Inferior parietal cortex (tissue), 1 donor: ENCODE measurements at regions not wholly inside any gene's neighbourhood (a gene's known extent, or its start where the extent isn't known, plus 50 kb on each side); places are given as distances from the start of the nearest gene placed in this dataset.
"Not testable (repeated sequence)": the region's sequence is repeated elsewhere in the genome, so short reads cannot be mapped to it uniquely, and the experiment has no call there.

ENCODE experiments used
- DNase-seq: peaks from one replicate; pipeline ENCODE4 v3.0.0-alpha.2; 2016; ENCODE audit errors: extremely low spot score

DNA sequence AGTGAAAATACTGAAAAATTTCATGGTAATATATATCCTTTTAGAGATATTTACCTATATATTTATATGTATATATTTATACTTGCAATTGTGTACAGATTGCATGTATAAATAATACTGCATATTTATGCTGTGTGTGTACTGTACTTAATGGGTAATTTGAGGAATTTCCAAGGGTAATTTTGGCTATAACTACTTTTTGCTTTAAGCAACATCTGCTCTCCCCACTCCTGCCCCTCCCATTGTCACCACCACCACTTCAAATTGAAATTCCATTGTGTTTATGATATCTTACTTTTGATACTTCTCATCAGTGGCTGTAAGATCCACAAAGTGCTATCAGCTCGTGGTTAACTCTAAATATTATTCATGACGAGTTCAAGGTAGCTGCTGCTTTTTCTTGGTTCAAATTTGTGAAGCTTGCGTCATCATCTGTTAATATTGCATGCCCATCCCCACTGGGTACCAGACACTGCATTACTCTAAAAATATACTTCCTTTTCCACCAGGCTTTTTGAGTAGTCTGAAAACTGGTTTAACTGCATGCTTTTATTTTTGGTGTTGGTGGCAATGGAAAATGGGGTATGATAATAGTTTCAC lies 91.7 kb upstream of the MITF start:
- DNase-seq = no peak

DNA sequence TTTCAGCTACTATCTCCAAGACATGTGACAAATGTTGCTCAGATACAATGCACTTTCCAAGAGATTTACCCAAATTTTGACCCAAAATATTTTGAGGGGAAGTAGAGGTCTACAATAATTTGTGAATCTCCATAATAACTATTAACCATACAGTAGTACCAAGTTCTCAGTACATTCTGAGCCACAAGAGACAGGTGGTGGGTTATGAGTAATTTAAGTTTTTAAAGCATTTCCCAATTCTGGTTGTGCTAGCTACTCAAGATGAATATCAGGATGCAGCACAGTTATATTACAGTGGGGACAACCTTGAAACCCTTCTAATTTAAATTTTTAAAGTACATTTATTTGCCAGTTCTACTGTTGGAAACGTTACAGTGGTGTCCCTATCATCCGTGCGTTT lies 92.2 kb upstream of the MITF start:
- no peak for DNase-seq

GRCh38 chr3:69646287-69647067 lies 92.8 kb upstream of the MITF start:
- no peak for DNase-seq

DNA sequence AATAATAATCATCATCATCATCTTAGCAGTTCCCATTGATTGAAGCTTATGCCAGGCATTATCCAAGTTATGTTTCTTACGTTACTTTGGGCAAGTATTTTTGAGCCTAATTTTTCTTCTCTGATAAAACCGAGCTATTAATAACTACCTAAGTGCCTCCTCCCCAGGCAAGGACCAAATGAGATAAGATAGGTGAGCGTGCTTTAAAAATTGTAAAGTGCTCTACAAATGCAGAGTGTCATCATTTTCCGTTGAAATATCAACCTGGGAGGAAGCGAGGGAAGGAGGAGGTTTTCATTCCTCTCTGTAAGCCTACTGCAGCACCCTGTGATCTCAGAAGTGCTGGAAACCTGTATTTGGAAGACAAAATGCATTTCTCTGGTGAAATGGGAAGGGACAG lies 96.7 kb upstream of the MITF start:
- DNase-seq = no peak

- no peak for DNase-seq
These were observed 99.4 kb upstream of the MITF start for GRCh38 chr3:69639851-69640250.

- DNase-seq = peak; percentile 43
These were observed 110.3 kb upstream of the MITF start for GRCh38 chr3:69628951-69629350.

- DNase-seq = no peak
These were observed 126.0 kb upstream of the MITF start for GRCh38 chr3:69613286-69613685.

DNA sequence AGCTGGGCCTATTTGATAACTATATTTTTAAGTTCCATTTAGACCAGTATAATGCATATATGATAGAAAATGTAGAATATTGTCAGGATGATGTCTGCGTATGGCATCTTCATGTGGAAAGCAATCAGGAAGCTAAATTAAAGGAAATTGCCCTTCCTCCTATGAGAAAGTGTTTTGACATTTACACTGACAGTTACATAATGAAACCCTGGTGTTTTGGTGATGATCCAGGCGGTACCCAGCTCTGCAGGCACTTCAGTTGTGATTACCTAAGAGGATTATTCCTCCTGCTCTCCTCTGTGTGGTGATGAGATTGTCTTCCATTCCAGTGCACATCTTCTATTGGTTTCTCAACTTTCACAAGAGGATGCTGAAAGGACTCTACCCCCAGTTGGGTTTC lies 126.5 kb upstream of the MITF start:
- no peak for DNase-seq

GRCh38 chr3:69609566-69609965 lies 129.7 kb upstream of the MITF start:
- not testable (repeated sequence) for DNase-seq

- DNase-seq = no peak
These were observed 131.6 kb upstream of the MITF start for GRCh38 chr3:69607466-69608305.

DNA sequence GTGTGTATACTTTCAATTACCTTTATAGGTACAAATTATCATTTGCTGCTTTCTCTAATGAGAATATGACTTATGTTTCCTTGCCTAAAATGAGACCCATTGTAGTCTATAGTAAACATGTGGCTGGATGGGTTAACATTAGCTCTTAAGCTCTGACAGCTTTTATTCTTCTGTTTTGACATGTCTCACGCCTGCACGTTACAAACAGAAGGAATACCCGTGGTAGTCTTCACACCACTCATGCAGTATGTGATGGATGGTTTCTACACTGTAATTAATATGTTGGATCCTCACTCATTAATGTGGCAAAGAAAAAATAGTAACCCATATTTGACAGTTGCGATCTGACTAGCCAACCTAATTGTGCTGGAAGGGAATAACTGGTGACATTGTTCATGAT lies 133.4 kb upstream of the MITF start:
- no peak for DNase-seq

DNA sequence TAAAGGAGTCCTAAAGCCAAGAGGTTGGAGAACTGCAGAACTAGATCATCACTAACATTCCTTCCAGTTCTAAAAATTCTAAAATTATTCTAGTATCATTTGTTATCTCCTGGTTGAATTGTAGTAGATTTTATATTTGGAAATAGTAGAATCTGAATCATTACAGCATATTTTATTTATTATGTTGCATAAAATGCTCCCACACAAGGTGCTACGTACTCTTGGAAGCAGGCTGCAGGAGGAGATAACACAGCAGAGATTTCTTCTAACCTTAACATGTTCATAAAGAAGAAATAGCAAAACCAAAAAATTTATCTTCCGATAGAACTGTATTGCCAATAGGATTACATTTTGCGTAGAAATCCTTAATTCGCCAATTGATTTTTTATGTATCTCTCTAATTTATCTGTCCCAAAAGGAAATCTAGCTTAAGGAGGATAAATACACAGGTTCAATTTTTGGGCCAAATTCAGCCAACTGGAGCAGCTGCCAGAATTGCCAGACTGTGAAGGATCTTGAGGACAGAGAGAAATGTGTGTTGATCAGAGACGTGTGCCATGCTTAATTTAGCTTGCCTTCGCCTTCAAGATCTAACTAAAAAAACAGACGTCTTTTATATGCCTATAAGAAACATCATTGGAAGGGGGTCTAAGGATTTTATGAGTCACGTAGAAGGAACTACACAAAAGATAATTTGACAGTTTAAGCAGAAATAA lies 134.4 kb upstream of the MITF start:
- no peak for DNase-seq

DNA sequence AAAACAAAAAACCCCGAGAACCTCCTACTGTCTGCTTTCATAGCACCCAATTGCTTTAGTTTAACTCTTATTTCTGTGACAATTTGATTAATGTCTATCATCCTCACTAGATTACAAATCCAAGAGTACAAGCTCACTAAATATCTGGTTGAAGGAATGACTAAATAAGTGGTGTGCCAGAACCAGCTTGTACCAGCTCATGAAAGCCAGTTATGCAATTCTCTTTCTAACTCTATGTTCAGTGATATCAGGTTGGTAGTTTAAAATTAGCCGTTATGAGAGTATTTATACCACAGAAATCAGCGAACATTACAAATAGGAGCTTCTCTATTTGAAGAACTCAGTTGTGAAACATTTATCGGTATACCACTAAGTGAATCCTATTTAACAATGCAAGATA lies 137.2 kb upstream of the MITF start:
- no peak for DNase-seq

DNA sequence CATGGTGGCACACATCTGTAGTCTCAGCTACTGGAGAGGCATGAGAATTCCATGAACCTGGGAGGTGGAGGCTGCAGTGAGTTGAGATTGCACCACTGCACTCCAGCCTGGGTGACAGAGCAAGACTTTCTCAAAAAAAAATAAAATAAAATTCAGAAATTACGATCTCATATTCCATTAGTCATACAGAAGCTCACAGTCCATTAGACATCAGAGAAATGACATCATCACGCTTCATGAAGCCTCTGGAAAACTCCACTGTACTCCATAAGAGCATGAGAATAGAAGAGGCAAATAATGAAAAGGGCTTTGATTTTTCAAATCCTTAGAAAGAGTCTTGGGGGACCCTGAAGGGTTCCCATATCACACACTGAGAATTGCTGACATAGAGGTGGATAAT lies 145.0 kb upstream of the MITF start:
- DNase-seq = no peak

GRCh38 chr3:69591164-69591736 lies 148.0 kb upstream of the MITF start:
- no peak for DNase-seq

DNA sequence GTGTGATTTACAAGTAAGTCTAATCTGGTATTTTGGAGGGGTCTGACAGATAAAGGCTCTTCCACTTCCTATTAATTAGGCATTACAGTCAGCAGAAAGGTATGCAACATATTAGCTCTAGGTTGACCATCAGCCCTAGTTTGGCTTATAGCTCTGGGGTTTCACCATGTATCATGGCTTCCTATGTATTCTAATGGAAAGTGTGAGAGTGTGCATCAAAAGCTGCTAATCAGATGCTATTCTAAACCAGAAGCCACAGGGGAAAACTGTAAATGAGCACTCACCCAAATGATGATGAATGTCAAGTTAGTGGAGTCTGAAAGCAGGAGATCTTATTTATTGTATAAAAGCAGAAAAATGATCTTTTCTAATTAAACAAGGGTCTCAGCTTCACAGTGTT lies 149.2 kb upstream of the MITF start:
- no peak for DNase-seq

DNA sequence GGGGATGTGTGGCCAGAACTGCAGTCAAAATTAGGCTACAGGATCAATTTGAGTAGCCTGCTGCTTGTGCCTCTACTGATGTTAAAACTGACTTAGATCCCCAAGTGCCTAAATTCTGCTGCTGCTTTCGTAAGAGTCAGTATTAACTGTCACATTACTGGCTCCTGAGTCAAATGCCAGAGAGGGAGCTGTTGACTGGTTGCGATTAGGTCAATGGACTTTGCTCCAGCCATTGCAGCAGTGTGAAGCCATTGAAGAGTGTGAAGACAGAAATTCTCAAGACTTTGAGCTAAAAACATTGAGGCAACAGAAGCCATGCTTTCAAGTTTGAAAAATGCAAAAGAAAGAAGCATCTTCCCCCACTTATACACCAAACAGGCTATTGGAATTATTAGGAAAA lies 151.1 kb upstream of the MITF start:
- DNase-seq = no peak

DNA sequence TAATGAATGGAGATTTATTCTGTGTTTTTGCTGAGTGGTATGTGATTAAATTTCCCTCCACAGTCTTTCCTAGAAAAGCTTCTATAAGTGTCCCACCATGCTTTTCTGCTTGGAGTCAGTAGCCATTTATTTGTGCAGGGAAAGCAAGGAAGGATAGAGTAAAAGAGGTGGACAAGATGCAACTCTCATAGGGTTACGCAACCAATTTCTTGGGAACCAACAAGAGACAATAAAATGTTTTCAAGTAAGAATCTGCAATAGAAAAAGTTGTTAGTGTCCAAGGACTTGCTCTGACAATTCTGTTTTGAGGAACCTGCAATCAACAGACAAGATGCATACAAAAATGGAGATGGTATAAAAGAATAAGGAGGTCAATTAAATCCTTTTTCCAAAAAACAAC lies 153.8 kb upstream of the MITF start:
- DNase-seq = no peak

- no peak for DNase-seq
These were observed 157.2 kb upstream of the MITF start for GRCh38 chr3:69582044-69582443.

DNA sequence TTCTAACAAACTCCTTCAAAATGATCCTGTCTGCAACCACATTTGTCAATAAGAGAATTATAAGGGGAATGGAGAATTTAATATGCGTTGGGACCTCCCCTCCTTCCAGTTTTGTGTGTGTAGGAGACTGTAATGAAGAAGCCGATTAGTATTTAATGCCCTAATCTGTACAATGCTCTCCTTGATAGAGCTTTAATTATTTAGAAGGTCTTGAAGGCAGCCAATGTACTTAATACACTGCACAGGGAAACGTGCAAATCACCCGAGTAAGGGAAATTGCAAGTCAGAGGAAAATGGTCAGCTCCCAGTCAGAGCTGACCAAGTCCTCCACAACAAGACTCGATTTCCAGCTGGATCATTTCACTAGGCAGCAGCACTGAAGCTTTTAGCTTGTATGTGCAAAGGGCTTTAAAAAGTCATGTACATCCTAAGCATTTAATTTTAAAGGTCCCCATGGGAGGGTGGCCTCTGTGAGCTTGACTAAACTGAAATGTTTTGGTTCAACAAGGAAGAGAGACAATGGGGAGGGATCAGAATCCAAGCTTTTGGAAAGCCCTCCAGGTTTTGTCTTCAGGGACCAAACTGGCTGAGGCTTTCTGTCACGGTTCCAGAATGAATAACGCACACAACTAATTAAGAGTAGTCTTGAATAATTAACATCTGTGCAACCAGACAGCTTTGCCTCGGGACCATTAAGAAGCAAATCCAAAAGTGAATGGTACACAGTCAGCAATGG lies 159.8 kb upstream of the MITF start:
- no peak for DNase-seq

DNA sequence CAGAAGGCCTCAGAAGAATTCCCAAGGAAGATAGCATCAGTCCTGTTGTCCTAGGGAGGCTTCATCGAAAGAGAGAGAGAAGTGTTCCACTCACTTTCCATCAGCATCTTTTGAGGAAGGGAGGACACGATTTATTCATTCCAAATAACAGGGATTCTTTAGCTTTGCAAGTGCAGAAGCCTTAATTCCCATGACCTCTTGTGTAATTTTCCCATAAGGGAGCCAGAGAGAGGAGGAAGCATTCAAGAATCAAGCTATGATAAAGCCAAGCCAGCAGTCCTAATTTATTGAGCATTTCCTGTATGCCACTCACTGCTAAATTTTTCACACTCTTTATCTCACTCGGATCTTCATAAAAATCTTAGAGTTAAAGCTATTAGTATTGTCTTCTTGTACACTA lies 169.7 kb upstream of the MITF start:
- DNase-seq = no peak
